ENCODE measurements at regions not wholly inside any gene's neighbourhood (a gene's known extent, or its start where the extent isn't known, plus 50 kb on each side); places are given as distances from the start of the nearest gene placed in this dataset.

GRCh38 chr11:17132654-17133053, 55.2 kb upstream of the RPS13 start:
- Histone ChIP-seq H3K9me3 (no peaks in the 10 kb centered on the region), H3K4me1 (no peaks in the 10 kb centered on the region), H3K4me3 (no peak overlapping the region), H3K27me3 (no peaks in the 10 kb centered on the region), H3K27ac (no peak overlapping the region), H3K36me3 (peaks cover 0 to 94% (median 33%) of the 10 kb centered on the region in 9 donors)
- intact Hi-C loops (cut with DNase I): loop anchor here in 1 of 10 donors (10.0 kb wide), 1 partner anchor 942 kb away; no protein-coding TSS in a partner anchor
- ATAC-seq: no peak
- DNase-seq: no peak
- TF ChIP-seq CTCF (IDR thresholded peaks at IDR 0.05): no peak

DNA sequence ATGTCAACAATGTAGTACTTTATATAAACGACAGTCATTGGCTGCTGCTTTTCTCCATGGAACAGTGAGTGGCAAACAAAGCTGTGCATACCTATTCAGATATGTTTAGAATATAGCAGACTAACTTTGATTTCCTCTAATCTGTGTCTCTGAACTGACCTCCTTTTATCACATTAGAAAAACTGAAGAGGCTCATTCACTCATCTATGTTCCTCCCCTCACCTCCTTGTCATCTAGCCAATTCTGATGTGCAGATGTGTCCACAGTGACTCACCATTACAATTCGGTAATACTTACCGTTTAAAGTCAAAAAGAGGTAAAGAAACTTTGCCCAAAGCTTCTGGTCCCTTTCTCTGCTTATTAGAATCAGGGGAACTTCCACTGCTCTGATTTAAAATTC, 51.5 kb upstream of the RPS13 start:
- 83 to 92% methylated on average over 3 of the region's 3 CpGs for WGBS, 2 donors
- H3K4me3 ChIP-seq: no peak overlapping the region
- intact Hi-C loops (cut with DNase I): no loop called here
- DNase-seq (no peak), ATAC-seq (no peak)
- H3K36me3 ChIP-seq: peaks cover 0 to 99% (median 29%) of the 10 kb centered on the region in 9 donors
- no peak overlapping the region for H3K27ac ChIP-seq
- no peaks in the 10 kb centered on the region for H3K4me1 ChIP-seq
- H3K27me3 ChIP-seq: no peaks in the 10 kb centered on the region
- no peak for TF ChIP-seq CTCF (IDR thresholded peaks at IDR 0.05)
- H3K9me3 ChIP-seq: no peaks in the 10 kb centered on the region
